IMR-90 (cell line): ENCODE measurements at regions not wholly inside any gene's neighbourhood (a gene's known extent, or its start where the extent isn't known, plus 50 kb on each side); places are given as distances from the start of the nearest gene placed in this dataset.

Experiments
- ATAC-seq: fragments of 200-7000 bp; cut with Tn5 transposase; 2 replicates; pipeline ENCODE4 v1.9.1; 2020; ENCODE audit warnings: low read depth, mild to moderate bottlenecking, moderate library complexity
- BruUV-seq: library from RNA; stranded (reverse); fragments of 400-500 nt; replicated peaks from 2 replicates; lab custom pipeline; 2021; lab: Mats Ljungman, UMichigan
- CTCF ChIA-PET: fragments of 300-600 bp; formaldehyde crosslinking; extraction: SDS; loops from one replicate; lab custom pipeline; 2021; ENCODE audit warnings: antibody characterized with exemption; lab: Yijun Ruan, JAX
- POLR2A ChIA-PET: fragments of 300-600 bp; sonication (Branson Sonifier 250); formaldehyde crosslinking; loops from one replicate; lab custom pipeline; 2022; ENCODE audit warnings: antibody characterized with exemption; ENCODE audit not compliant: unreplicated experiment; lab: Charles Lee
- DNase-seq: peaks from one replicate; pipeline ENCODE4 v3.0.0; 2013
- H2AFZ ChIP-seq: replicated peaks from 2 replicates; pipeline ENCODE3; 2013; ENCODE audit warnings: low read length, mild to moderate bottlenecking; ENCODE audit not compliant: poor library complexity
- H2AK5ac ChIP-seq: 2 replicates; pipeline ENCODE4 v1.6.1; 2013; ENCODE audit warnings: low read depth, low read length, inconsistent platforms
- H2AK9ac ChIP-seq: replicated peaks from 2 replicates; pipeline ENCODE3; 2013; ENCODE audit warnings: mild to moderate bottlenecking, low read depth, low read length, moderate library complexity; ENCODE audit not compliant: poor library complexity
- H2BK120ac ChIP-seq: 2 replicates; pipeline ENCODE4 v1.6.1; 2013; ENCODE audit warnings: low read depth, low read length, inconsistent platforms
- H2BK15ac ChIP-seq: 3 replicates; pipeline ENCODE4 v1.6.1; 2013; ENCODE audit warnings: low read depth, low read length, inconsistent platforms
- H2BK20ac ChIP-seq: 2 replicates; pipeline ENCODE4 v1.6.1; 2013; ENCODE audit warnings: low read depth, mild to moderate bottlenecking, inconsistent platforms, low read length, moderate library complexity
- H2BK5ac ChIP-seq: 2 replicates; pipeline ENCODE4 v1.6.1; 2013; ENCODE audit warnings: mild to moderate bottlenecking, low read depth, low read length, inconsistent platforms; ENCODE audit not compliant: poor library complexity, severe bottlenecking
- H3K14ac ChIP-seq: replicated peaks from 2 replicates; pipeline ENCODE4 v1.6.1; 2013; ENCODE audit warnings: low read depth, low read length, inconsistent platforms
- H3K18ac ChIP-seq: 2 replicates; pipeline ENCODE4 v1.6.1; 2013; ENCODE audit warnings: low read depth, low read length, control low read depth
- H3K23ac ChIP-seq: 2 replicates; pipeline ENCODE4 v1.6.1; 2013; ENCODE audit warnings: low read depth, low read length, inconsistent platforms
- H3K27ac ChIP-seq: 2 replicates; pipeline ENCODE4 v1.5.1; 2013; ENCODE audit warnings: mild to moderate bottlenecking, control low read depth, low read length; ENCODE audit not compliant: insufficient read depth
- H3K27me3 ChIP-seq: 2 replicates; pipeline ENCODE4 v1.6.1; 2013; ENCODE audit warnings: low read length; ENCODE audit not compliant: control insufficient read depth, insufficient read depth
- H3K36me3 ChIP-seq: 2 replicates; pipeline ENCODE4 v1.6.1; 2013; ENCODE audit warnings: low read length, mixed read lengths; ENCODE audit not compliant: control insufficient read depth, insufficient read depth
- H3K4ac ChIP-seq: 2 replicates; pipeline ENCODE4 v1.6.1; 2013; ENCODE audit warnings: low read depth, low read length, inconsistent platforms
- H3K4me1 ChIP-seq: 2 replicates; pipeline ENCODE4 v1.6.1; 2013; ENCODE audit warnings: low read length, mixed read lengths; ENCODE audit not compliant: control insufficient read depth, insufficient read depth
- H3K4me2 ChIP-seq: 2 replicates; pipeline ENCODE4 v1.6.1; 2013; ENCODE audit warnings: low read depth, mild to moderate bottlenecking, control low read depth, low read length, moderate library complexity
- H3K4me3 ChIP-seq: 2 replicates; pipeline ENCODE4 v1.5.1; 2013; ENCODE audit warnings: low read depth, mild to moderate bottlenecking, control low read depth, low read length, moderate library complexity; ENCODE audit not compliant: insufficient read depth
- H3K56ac ChIP-seq: 2 replicates; pipeline ENCODE4 v1.6.1; 2013; ENCODE audit warnings: low read length, inconsistent platforms; ENCODE audit not compliant: insufficient read depth; ENCODE audit errors: extremely low read depth
- H3K79me1 ChIP-seq, 2 experiments: 2 replicates each; pipeline ENCODE4 v1.6.1; 2013; ENCODE audit warnings: low read length in 2 of 2, inconsistent platforms in 1 of 2, low read depth in 1 of 2
- H3K9ac ChIP-seq: 2 replicates; pipeline ENCODE4 v1.6.1; 2013; ENCODE audit warnings: low read depth, low read length, control low read depth
- H3K9me1 ChIP-seq: 2 replicates; pipeline ENCODE4 v1.6.1; 2013; ENCODE audit warnings: low read length, inconsistent platforms; ENCODE audit not compliant: insufficient read depth
- H3K9me3 ChIP-seq: 2 replicates; pipeline ENCODE4 v1.6.1; 2013; ENCODE audit warnings: low read length; ENCODE audit not compliant: control insufficient read depth, insufficient read depth
- H4K20me1 ChIP-seq: 2 replicates; pipeline ENCODE4 v1.6.1; 2013; ENCODE audit warnings: low read length, inconsistent platforms; ENCODE audit not compliant: insufficient read depth
- H4K5ac ChIP-seq: 2 replicates; pipeline ENCODE4 v1.6.1; 2013; ENCODE audit warnings: mild to moderate bottlenecking, low read depth, low read length, control low read depth
- H4K8ac ChIP-seq, 2 experiments: 2 replicates each; pipeline ENCODE4 v1.6.1; 2013; ENCODE audit warnings: low read depth in 2 of 2, low read length in 2 of 2, control low read depth in 1 of 2, inconsistent platforms in 1 of 2
- H4K91ac ChIP-seq: 2 replicates; pipeline ENCODE4 v1.6.1; 2013; ENCODE audit warnings: low read depth, low read length, inconsistent platforms; ENCODE audit not compliant: insufficient read depth
- BHLHE40 ChIP-seq: fragments of 150-350 bp; IDR thresholded peaks from 2 replicates; pipeline ENCODE4 v1.6.1; 2016; ENCODE audit warnings: mild to moderate bottlenecking, low read depth, low read length
- CEBPB ChIP-seq: IDR thresholded peaks from 2 replicates; pipeline ENCODE4 v1.6.1; 2012; ENCODE audit warnings: low read depth, low read length, improper control_type of control experiment
- CHD1 ChIP-seq: IDR thresholded peaks from 2 replicates; pipeline ENCODE4 v1.6.1; 2012; ENCODE audit warnings: low read depth, low read length, improper control_type of control experiment
- CTCF ChIP-seq: conservative IDR thresholded peaks from 2 replicates; pipeline ENCODE4 v1.5.1; 2012; ENCODE audit warnings: mild to moderate bottlenecking, low read depth, low read length, improper control_type of control experiment
- ELK1 ChIP-seq: fragments of 150-350 bp; IDR thresholded peaks from 2 replicates; pipeline ENCODE4 v1.6.1; 2016; ENCODE audit warnings: low read depth, mild to moderate bottlenecking, low read length, moderate library complexity, borderline replicate concordance
- FOS ChIP-seq: fragments of 150-350 bp; IDR thresholded peaks from 2 replicates; pipeline ENCODE4 v1.6.1; 2016; ENCODE audit warnings: low read depth, low read length
- MAFK ChIP-seq: IDR thresholded peaks from 2 replicates; pipeline ENCODE4 v1.6.1; 2012; ENCODE audit warnings: low read depth, low read length, improper control_type of control experiment
- MAZ ChIP-seq: IDR thresholded peaks from 2 replicates; pipeline ENCODE4 v1.6.1; 2012; ENCODE audit warnings: low read depth, mild to moderate bottlenecking, low read length, improper control_type of control experiment, moderate library complexity, borderline replicate concordance
- MXI1 ChIP-seq: IDR thresholded peaks from 2 replicates; pipeline ENCODE4 v1.6.1; 2012; ENCODE audit warnings: low read depth, mild to moderate bottlenecking, low read length, moderate library complexity, borderline replicate concordance
- NFE2L2 ChIP-seq: fragments of 150-350 bp; IDR thresholded peaks from 2 replicates; pipeline ENCODE4 v1.6.1; 2016; ENCODE audit warnings: low read depth, mild to moderate bottlenecking, low read length
- POLR2A ChIP-seq: IDR thresholded peaks from 2 replicates; pipeline ENCODE4 v1.6.1; 2012; ENCODE audit warnings: mild to moderate bottlenecking, low read depth, low read length
- RAD21 ChIP-seq: IDR thresholded peaks from 2 replicates; pipeline ENCODE4 v1.6.1; 2012; ENCODE audit warnings: low read length, improper control_type of control experiment
- RCOR1 ChIP-seq: IDR thresholded peaks from 2 replicates; pipeline ENCODE4 v1.6.1; 2012; ENCODE audit warnings: mild to moderate bottlenecking, low read length, improper control_type of control experiment; ENCODE audit not compliant: insufficient replicate concordance
- RFX5 ChIP-seq: IDR thresholded peaks from 2 replicates; pipeline ENCODE4 v1.8.0; 2012; ENCODE audit warnings: low read depth, mild to moderate bottlenecking, low read length, moderate library complexity
- SMC3 ChIP-seq: fragments of 150-350 bp; IDR thresholded peaks from 2 replicates; pipeline ENCODE4 v1.6.1; 2016; ENCODE audit warnings: low read depth, mild to moderate bottlenecking, antibody characterized with exemption, low read length, moderate library complexity
- USF2 ChIP-seq: fragments of 150-350 bp; IDR thresholded peaks from 2 replicates; pipeline ENCODE4 v1.6.1; 2017; ENCODE audit warnings: mild to moderate bottlenecking, antibody characterized with exemption, low read length, low read depth
- WGBS, 2 experiments: methylation state at CpG; one replicate each; pipeline versions ENCODE4 v1.1.5 to v1.1.7; 2013; ENCODE audit warnings: missing lambda C conversion rate in 2 of 2; ENCODE audit not compliant: insufficient read length in 1 of 2; ENCODE audit errors: extremely low coverage in 2 of 2; 5-methylcytosine and 5-hydroxymethylcytosine counted together
- dilution Hi-C: fragments of 300-500 bp; cut with HindIII; formaldehyde crosslinking; loops from one replicate; pipeline ENCODE4 v1.14.3; 2018; ENCODE audit warnings: low sequenced_read_pairs; ENCODE audit not compliant: unreplicated experiment
- in situ Hi-C: fragments of 300-500 bp; cut with MboI; formaldehyde crosslinking; loops from 3 replicates; pipeline ENCODE4 v1.14.3; 2019; ENCODE audit warnings: low sequenced_read_pairs, inconsistent platforms, mixed read lengths
- intact Hi-C: fragments of 100-400 bp; cut with micrococcal nuclease; formaldehyde crosslinking; loops from 2 replicates; pipeline ENCODE4 v1.10.0; 2022

GRCh38 chr4:30946288-30946687 is 226.1 kb downstream of the PCDH7 start:
- H3K9me1 ChIP-seq: no peaks in the 10 kb centered on the region
- no peak overlapping the region; the same call in 1 of the 2 replicates for H3K18ac ChIP-seq
- WGBS, 2 experiments: no CpG with 5 or more reads among the region's 2 CpGs
- no peak overlapping the region for H2BK5ac ChIP-seq
- no peaks in the 10 kb centered on the region for H3K9me3 ChIP-seq
- no peak for DNase-seq
- H3K9ac ChIP-seq: no peak overlapping the region
- H3K4ac ChIP-seq: no peak overlapping the region
- no peak overlapping the region for H3K4me2 ChIP-seq
- ChIA-PET CTCF (no interaction called here), POLR2A (no interaction called here)
- H2AK9ac ChIP-seq: no peak overlapping the region
- no peak overlapping the region for H3K4me3 ChIP-seq
- no peaks in the 10 kb centered on the region; the same call in 1 of the 2 replicates for H3K27me3 ChIP-seq
- intact Hi-C loops: loop anchor here (5.0 kb wide), 2 partner anchors 66 to 224 kb away; partner anchors contain the start of gene PCDH7
- H2BK120ac ChIP-seq: no peak overlapping the region
- H2BK15ac ChIP-seq: no peak overlapping the region; the same call in 2 of the 3 replicates
- in situ Hi-C loops: no loop called here
- H4K91ac ChIP-seq: no peak overlapping the region
- H3K36me3 ChIP-seq: no peaks in the 10 kb centered on the region
- no peaks in the 10 kb centered on the region for H3K79me1 ChIP-seq
- no peak overlapping the region for H2BK20ac ChIP-seq
- H2AFZ ChIP-seq: no peak overlapping the region
- H4K8ac ChIP-seq: 0 out of 4 replicates have a peak overlapping the region, but pooled peaks of 1 of the 2 experiments have one; percentile 44
- no peak overlapping the region for H3K56ac ChIP-seq
- H4K5ac ChIP-seq: no peak overlapping the region
- no peak overlapping the region for H3K23ac ChIP-seq
- no TSS peak for BruUV-seq
- dilution Hi-C loops: no loop called here
- no peak overlapping the region for H2AK5ac ChIP-seq
- H3K4me1 ChIP-seq: peaks cover 3% of the 10 kb centered on the region; the same call in 1 of the 2 replicates
- TF ChIP-seq POLR2A (no peak), SMC3 (no peak), CHD1 (no peak), RAD21 (no peak), FOS (no peak), RCOR1 (no peak), MXI1 (no peak), CTCF (no peak), ELK1 (no peak), NFE2L2 (no peak), MAFK (no peak), USF2 (no peak), BHLHE40 (no peak), MAZ (no peak), CEBPB (no peak), RFX5 (no peak)
- no peaks in the 10 kb centered on the region for H4K20me1 ChIP-seq
- no peak for ATAC-seq
- H3K27ac ChIP-seq: no peak overlapping the region
- H3K14ac ChIP-seq: no peak overlapping the region
